Epithelial cell of proximal tubule (primary cell): ENCODE measurements at regions not wholly inside any gene's neighbourhood (a gene's known extent, or its start where the extent isn't known, plus 50 kb on each side); places are given as distances from the start of the nearest gene placed in this dataset.

Experiments used
- DNase-seq: peaks from one replicate; pipeline ENCODE4 v3.0.0-alpha.2; 2011; ENCODE audit warnings: low read depth
- H3K4me3 ChIP-seq: 2 replicates; pipeline ENCODE4 v1.5.1; 2011; ENCODE audit warnings: low read depth, mild to moderate bottlenecking, low read length
- CTCF ChIP-seq: conservative IDR thresholded peaks from 2 replicates; pipeline ENCODE4 v1.5.1; 2012; ENCODE audit warnings: low read depth, mild to moderate bottlenecking, low read length

GRCh38 chr6:144581812-144582537, 296.8 kb downstream of the UTRN start:
- no peak for DNase-seq
- H3K4me3 ChIP-seq: no peak overlapping the region
- TF ChIP-seq CTCF: peak; percentile 74

GRCh38 chr6:144582939-144583613, 297.9 kb downstream of the UTRN start:
- no peak for DNase-seq
- no peak for TF ChIP-seq CTCF
- H3K4me3 ChIP-seq: peak overlapping the region; percentile 45

GRCh38 chr6:144583614-144583954, 298.4 kb downstream of the UTRN start:
- no peak for DNase-seq
- no peak for TF ChIP-seq CTCF
- H3K4me3 ChIP-seq: peak overlapping the region; percentile 45

- H3K4me3 ChIP-seq: no peak overlapping the region
- DNase-seq: no peak
- peak; percentile 79 for TF ChIP-seq CTCF
These were observed 300.2 kb downstream of the UTRN start for GRCh38 chr6:144585217-144585814.

GRCh38 chr6:144586986-144587385, 301.9 kb downstream of the UTRN start:
- H3K4me3 ChIP-seq: no peak overlapping the region
- no peak for DNase-seq
- no peak for TF ChIP-seq CTCF

GRCh38 chr6:144588697-144589325, 303.7 kb downstream of the UTRN start:
- no peak for DNase-seq
- no peak overlapping the region for H3K4me3 ChIP-seq
- TF ChIP-seq CTCF: no peak
